PC-3 (cell line): ENCODE measurements at regions not wholly inside any gene's neighbourhood (a gene's known extent, or its start where the extent isn't known, plus 50 kb on each side); places are given as distances from the start of the nearest gene placed in this dataset.

ENCODE experiments used
- ATAC-seq: fragments of 200-7000 bp; cut with Tn5 transposase; 2 replicates; pipeline ENCODE4 v1.9.1; 2020; ENCODE audit warnings: mild to moderate bottlenecking, moderate library complexity
- BruUV-seq: library from RNA; stranded (reverse); fragments of 400-500 nt; replicated peaks from 2 replicates; lab custom pipeline; 2021; lab: Mats Ljungman, UMichigan
- CTCF ChIA-PET: fragments of 300-600 bp; sonication (Branson Sonifier 250); formaldehyde crosslinking; loops from one replicate; lab custom pipeline; 2022; ENCODE audit warnings: antibody characterized with exemption; lab: Charles Lee
- POLR2A ChIA-PET: fragments of 300-600 bp; sonication (Branson Sonifier 250); formaldehyde crosslinking; loops from one replicate; lab custom pipeline; 2022; ENCODE audit warnings: antibody characterized with exemption; ENCODE audit not compliant: unreplicated experiment; lab: Charles Lee
- DNase-seq: peaks from one replicate; pipeline ENCODE4 v3.0.0-alpha.2; 2015
- H2AFZ ChIP-seq: fragments of 300-600 bp; sonication (generic); 2 replicates; pipeline ENCODE4 v1.6.0; 2016; ENCODE audit warnings: antibody characterized with exemption, low read length
- H3F3A ChIP-seq: fragments of 300-600 bp; sonication (generic); one replicate; pipeline ENCODE4 v1.6.0; 2017; ENCODE audit warnings: antibody characterized with exemption, low read length, control low read depth, mild to moderate bottlenecking; ENCODE audit not compliant: unreplicated experiment
- H3K27ac ChIP-seq: fragments of 300-600 bp; sonication (generic); 2 replicates; pipeline ENCODE4 v1.5.1; 2016; ENCODE audit warnings: mild to moderate bottlenecking, low read length
- H3K27me3 ChIP-seq: fragments of 300-600 bp; sonication (generic); 2 replicates; pipeline ENCODE4 v1.6.1; 2016; ENCODE audit warnings: low read length, mixed read lengths
- H3K36me3 ChIP-seq: fragments of 300-600 bp; sonication (generic); 2 replicates; pipeline ENCODE4 v1.6.1; 2016; ENCODE audit warnings: low read depth, mixed run types, low read length, mixed read lengths
- H3K4me1 ChIP-seq: fragments of 300-600 bp; sonication (generic); 2 replicates; pipeline ENCODE4 v1.5.1; 2016; ENCODE audit warnings: low read length; ENCODE audit not compliant: insufficient read depth
- H3K4me2 ChIP-seq: fragments of 300-600 bp; sonication (generic); 2 replicates; pipeline ENCODE4 v1.6.0; 2016; ENCODE audit warnings: low read length
- H3K4me3 ChIP-seq: fragments of 300-600 bp; sonication (generic); 2 replicates; pipeline ENCODE4 v1.5.1; 2016; ENCODE audit warnings: mild to moderate bottlenecking, low read length, mixed read lengths
- H3K79me2 ChIP-seq: fragments of 300-600 bp; sonication (generic); 2 replicates; pipeline ENCODE4 v1.6.1; 2017; ENCODE audit warnings: low read length, mixed read lengths
- H3K9ac ChIP-seq: fragments of 300-600 bp; sonication (generic); 2 replicates; pipeline ENCODE4 v1.6.0; 2016; ENCODE audit warnings: mild to moderate bottlenecking, low read length
- H3K9me2 ChIP-seq: fragments of 300-600 bp; sonication (generic); replicated peaks from 2 replicates; pipeline ENCODE4 v1.6.1; 2016; ENCODE audit warnings: mixed run types, low read length, mixed read lengths
- H3K9me3 ChIP-seq: fragments of 300-600 bp; sonication (generic); 2 replicates; pipeline ENCODE4 v1.6.1; 2016; ENCODE audit warnings: low read length, mixed read lengths
- H4K20me1 ChIP-seq: fragments of 300-600 bp; sonication (generic); 2 replicates; pipeline ENCODE4 v1.6.1; 2016; ENCODE audit warnings: low read length, mixed read lengths
- EZH2 ChIP-seq: fragments of 300-600 bp; sonication (generic); IDR thresholded peaks from one replicate; pipeline ENCODE4 v1.6.1; 2017; ENCODE audit warnings: antibody characterized with exemption, mild to moderate bottlenecking, low read length; ENCODE audit not compliant: unreplicated experiment
- EZH2phosphoT487 ChIP-seq: fragments of 300-600 bp; sonication (generic); IDR thresholded peaks from 2 replicates; pipeline ENCODE4 v1.6.1; 2018; ENCODE audit warnings: mild to moderate bottlenecking, antibody characterized with exemption, low read length, borderline replicate concordance
- intact Hi-C: fragments of 100-400 bp; cut with micrococcal nuclease; formaldehyde crosslinking; loops from 2 replicates; pipeline ENCODE4 v1.9.0; 2023
- TF ChIP-seq, protein P1 (sequence below): fragments of 300-600 bp; sonication (generic); conservative IDR thresholded peaks from 2 replicates; pipeline ENCODE4 v1.5.1; 2017; ENCODE audit warnings: antibody characterized with exemption, low read depth, mild to moderate bottlenecking, low read length

- Histone ChIP-seq H3K4me1 (no peaks in the 10 kb centered on the region), H3K9me2 (no peaks in the 10 kb centered on the region), H3K79me2 (no peaks in the 10 kb centered on the region), H3K4me2 (no peak overlapping the region), H3K9me3 (no peaks in the 10 kb centered on the region), H3K4me3 (no peak overlapping the region), H3K27ac (no peak overlapping the region), H3K27me3 (no peaks in the 10 kb centered on the region), H3K36me3 (no peaks in the 10 kb centered on the region), H4K20me1 (no peaks in the 10 kb centered on the region), H3F3A (no peaks in the 10 kb centered on the region), H3K9ac (no peak overlapping the region), H2AFZ (no peak overlapping the region)
- ChIA-PET CTCF (no interaction called here), POLR2A (no interaction called here)
- BruUV-seq = no TSS peak
- intact Hi-C loops = no loop called here
- ATAC-seq (no peak), DNase-seq (no peak)
- TF ChIP-seq EZH2phosphoT487 (no peak), EZH2 (no peak)
- TF ChIP-seq, protein P1, sequence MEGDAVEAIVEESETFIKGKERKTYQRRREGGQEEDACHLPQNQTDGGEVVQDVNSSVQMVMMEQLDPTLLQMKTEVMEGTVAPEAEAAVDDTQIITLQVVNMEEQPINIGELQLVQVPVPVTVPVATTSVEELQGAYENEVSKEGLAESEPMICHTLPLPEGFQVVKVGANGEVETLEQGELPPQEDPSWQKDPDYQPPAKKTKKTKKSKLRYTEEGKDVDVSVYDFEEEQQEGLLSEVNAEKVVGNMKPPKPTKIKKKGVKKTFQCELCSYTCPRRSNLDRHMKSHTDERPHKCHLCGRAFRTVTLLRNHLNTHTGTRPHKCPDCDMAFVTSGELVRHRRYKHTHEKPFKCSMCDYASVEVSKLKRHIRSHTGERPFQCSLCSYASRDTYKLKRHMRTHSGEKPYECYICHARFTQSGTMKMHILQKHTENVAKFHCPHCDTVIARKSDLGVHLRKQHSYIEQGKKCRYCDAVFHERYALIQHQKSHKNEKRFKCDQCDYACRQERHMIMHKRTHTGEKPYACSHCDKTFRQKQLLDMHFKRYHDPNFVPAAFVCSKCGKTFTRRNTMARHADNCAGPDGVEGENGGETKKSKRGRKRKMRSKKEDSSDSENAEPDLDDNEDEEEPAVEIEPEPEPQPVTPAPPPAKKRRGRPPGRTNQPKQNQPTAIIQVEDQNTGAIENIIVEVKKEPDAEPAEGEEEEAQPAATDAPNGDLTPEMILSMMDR = no peak
These were observed 390.3 kb upstream of the CELF2 start for GRCh38 chr10:10627414-10627813.

GRCh38 chr10:10629512-10629911 lies 388.2 kb upstream of the CELF2 start:
- CTCF ChIA-PET = no interaction called here
- no peak overlapping the region for H3K4me3 ChIP-seq
- H3K27ac ChIP-seq = no peak overlapping the region
- intact Hi-C loops = no loop called here
- ATAC-seq = no peak
- H3K4me1 ChIP-seq = no peaks in the 10 kb centered on the region
- H3K27me3 ChIP-seq = no peaks in the 10 kb centered on the region
- no TSS peak for BruUV-seq
- no peaks in the 10 kb centered on the region for H3K9me3 ChIP-seq
- H3K36me3 ChIP-seq = no peaks in the 10 kb centered on the region
- H3F3A ChIP-seq = no peaks in the 10 kb centered on the region
- no peaks in the 10 kb centered on the region for H4K20me1 ChIP-seq
- no peak overlapping the region for H2AFZ ChIP-seq
- DNase-seq = no peak
- no peaks in the 10 kb centered on the region for H3K9me2 ChIP-seq
- H3K79me2 ChIP-seq = no peaks in the 10 kb centered on the region
- no peak overlapping the region for H3K9ac ChIP-seq
- no peak overlapping the region for H3K4me2 ChIP-seq
- POLR2A ChIA-PET = no interaction called here
- TF ChIP-seq EZH2 (no peak), EZH2phosphoT487 (no peak)
- TF ChIP-seq, protein P1 = no peak

GRCh38 chr10:10630281-10630680 lies 387.4 kb upstream of the CELF2 start:
- ChIA-PET POLR2A (no interaction called here), CTCF (no interaction called here)
- H3K27ac ChIP-seq = no peak overlapping the region
- H3F3A ChIP-seq = no peaks in the 10 kb centered on the region
- H3K36me3 ChIP-seq = no peaks in the 10 kb centered on the region
- intact Hi-C loops = no loop called here
- TF ChIP-seq EZH2phosphoT487 = no peak
- ATAC-seq (no peak), DNase-seq (no peak)
- H3K27me3 ChIP-seq = no peaks in the 10 kb centered on the region
- H3K79me2 ChIP-seq = no peaks in the 10 kb centered on the region
- H3K4me3 ChIP-seq = no peak overlapping the region
- no peak overlapping the region for H2AFZ ChIP-seq
- H3K9ac ChIP-seq = no peak overlapping the region
- no peaks in the 10 kb centered on the region for H3K4me1 ChIP-seq
- H3K9me3 ChIP-seq = no peaks in the 10 kb centered on the region
- no TSS peak for BruUV-seq
- no peaks in the 10 kb centered on the region for H4K20me1 ChIP-seq
- no peaks in the 10 kb centered on the region for H3K9me2 ChIP-seq
- H3K4me2 ChIP-seq = no peak overlapping the region
